ENCODE measurements at regions not wholly inside any gene's neighbourhood (a gene's known extent, or its start where the extent isn't known, plus 50 kb on each side); places are given as distances from the start of the nearest gene placed in this dataset.

GRCh38 chr7:116395141-116395791 lies 104.3 kb upstream of the CAV2 start:
- DNase-seq (ENCODE audit: low spot score): peak; percentile 33
- CTCF ChIA-PET: no interaction called here
- H3K4me3 ChIP-seq (ENCODE audit: low read depth, low read length, poor library complexity, severe bottlenecking): no peak overlapping the region
- TF ChIP-seq CTCF (conservative IDR thresholded peaks at IDR 0.05; ENCODE audit: low read depth, low read length): no peak
- no TSS peak for BruUV-seq (replicated peaks)
- H3K4me1 ChIP-seq (ENCODE audit: insufficient read depth, low read length, poor library complexity, severe bottlenecking): peaks cover 48% of the 10 kb centered on the region
- no peaks in the 10 kb centered on the region for H3K27me3 ChIP-seq (replicated peaks; ENCODE audit: insufficient read depth, low read depth, low read length, poor library complexity)
- peaks cover 6% of the 10 kb centered on the region for H3K9me3 ChIP-seq (ENCODE audit: low read depth, low read length, poor library complexity, severe bottlenecking)
- POLR2A ChIA-PET (ENCODE audit: low non-redundant PET): interaction anchor here (0.6 kb wide), 1 partner anchor 131 kb away, joined by 8 read pairs; no protein-coding TSS in a partner anchor
- H3K36me3 ChIP-seq (ENCODE audit: insufficient read depth, low read length, poor library complexity, severe bottlenecking): no peaks in the 10 kb centered on the region
- H3K27ac ChIP-seq (ENCODE audit: low read depth, low read length, poor library complexity, severe bottlenecking): peak overlapping the region; percentile 81
- intact Hi-C loops (cut with micrococcal nuclease; ENCODE audit: unreplicated experiment): no loop called here

GRCh38 chr7:116398672-116399071 lies 100.9 kb upstream of the CAV2 start:
- no TSS peak for BruUV-seq (replicated peaks)
- Histone ChIP-seq H3K4me1 (ENCODE audit: insufficient read depth, low read length, poor library complexity, severe bottlenecking) (peaks cover 53% of the 10 kb centered on the region), H3K36me3 (ENCODE audit: insufficient read depth, low read length, poor library complexity, severe bottlenecking) (no peaks in the 10 kb centered on the region), H3K27ac (ENCODE audit: low read depth, low read length, poor library complexity, severe bottlenecking) (no peak overlapping the region), H3K27me3 (replicated peaks; ENCODE audit: insufficient read depth, low read depth, low read length, poor library complexity) (no peaks in the 10 kb centered on the region), H3K9me3 (ENCODE audit: low read depth, low read length, poor library complexity, severe bottlenecking) (peaks cover 6% of the 10 kb centered on the region), H3K4me3 (ENCODE audit: low read depth, low read length, poor library complexity, severe bottlenecking) (no peak overlapping the region)
- CTCF ChIA-PET: no interaction called here
- POLR2A ChIA-PET (ENCODE audit: low non-redundant PET): no interaction called here
- intact Hi-C loops (cut with micrococcal nuclease; ENCODE audit: unreplicated experiment): no loop called here
- DNase-seq (ENCODE audit: low spot score): no peak
- TF ChIP-seq CTCF (conservative IDR thresholded peaks at IDR 0.05; ENCODE audit: low read depth, low read length) (no peak), EZH2 (IDR thresholded peaks at IDR 0.05; ENCODE audit: borderline replicate concordance, low read depth, low read length, poor library complexity, severe bottlenecking) (no peak)

- ChIA-PET POLR2A (ENCODE audit: low non-redundant PET) (no interaction called here), CTCF (no interaction called here)
- BruUV-seq (replicated peaks): no TSS peak
- no peaks in the 10 kb centered on the region for H3K27me3 ChIP-seq (replicated peaks; ENCODE audit: insufficient read depth, low read depth, low read length, poor library complexity)
- H3K4me3 ChIP-seq (ENCODE audit: low read depth, low read length, poor library complexity, severe bottlenecking): no peak overlapping the region
- H3K9me3 ChIP-seq (ENCODE audit: low read depth, low read length, poor library complexity, severe bottlenecking): peaks cover 6% of the 10 kb centered on the region
- no peak for TF ChIP-seq EZH2 (IDR thresholded peaks at IDR 0.05; ENCODE audit: borderline replicate concordance, low read depth, low read length, poor library complexity, severe bottlenecking)
- no peak for TF ChIP-seq CTCF (conservative IDR thresholded peaks at IDR 0.05; ENCODE audit: low read depth, low read length)
- intact Hi-C loops (cut with micrococcal nuclease; ENCODE audit: unreplicated experiment): no loop called here
- peak overlapping the region; percentile 34 for H3K27ac ChIP-seq (ENCODE audit: low read depth, low read length, poor library complexity, severe bottlenecking)
- no peaks in the 10 kb centered on the region for H3K36me3 ChIP-seq (ENCODE audit: insufficient read depth, low read length, poor library complexity, severe bottlenecking)
- H3K4me1 ChIP-seq (ENCODE audit: insufficient read depth, low read length, poor library complexity, severe bottlenecking): peaks cover 51% of the 10 kb centered on the region
- DNase-seq (ENCODE audit: low spot score): peak; percentile 43
Observed at GRCh38 chr7:116399819-116400218, 99.7 kb upstream of the CAV2 start.

Measured in A673 (cell line).